HG03439 (cell line): ENCODE measurements at regions not wholly inside any gene's neighbourhood (a gene's known extent, or its start where the extent isn't known, plus 50 kb on each side); places are given as distances from the start of the nearest gene placed in this dataset.

ENCODE experiments used
- ATAC-seq: cut with Tn5 transposase; IDR thresholded peaks from one replicate; pipeline ENCODE4 v1.9.1; 2021; ENCODE audit warnings: mild to moderate bottlenecking, moderate library complexity; ENCODE audit not compliant: unreplicated experiment

- ATAC-seq, result no peak
Observed at GRCh38 chr10:118537623-118538022, 57.8 kb downstream of the PRLHR start.

DNA sequence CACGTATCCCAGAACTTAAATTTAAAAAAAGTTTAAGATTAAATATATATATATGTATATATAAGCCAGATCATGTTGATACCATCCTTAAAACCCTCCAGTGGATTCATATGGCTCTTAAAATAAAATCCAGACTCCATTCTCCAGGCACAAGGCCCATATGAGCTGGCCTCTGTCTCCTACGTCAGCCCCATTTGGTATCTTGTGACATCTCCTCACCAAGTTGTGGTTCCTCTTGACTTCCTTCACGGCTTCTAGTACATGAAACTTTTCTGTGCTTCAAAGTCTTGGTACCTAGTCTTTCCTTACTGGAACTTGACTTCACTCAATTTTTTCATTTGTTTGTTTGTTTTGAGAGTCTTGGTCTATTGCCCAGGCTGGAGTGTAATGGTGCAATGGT lies 61.3 kb downstream of the PRLHR start:
- no peak for ATAC-seq

GRCh38 chr10:118531105-118531852 lies 64.2 kb downstream of the PRLHR start:
- no peak for ATAC-seq

GRCh38 chr10:118528426-118528825 lies 67.0 kb downstream of the PRLHR start:
- ATAC-seq, result no peak

GRCh38 chr10:118523775-118524174 lies 71.7 kb downstream of the PRLHR start:
- ATAC-seq, result no peak

DNA sequence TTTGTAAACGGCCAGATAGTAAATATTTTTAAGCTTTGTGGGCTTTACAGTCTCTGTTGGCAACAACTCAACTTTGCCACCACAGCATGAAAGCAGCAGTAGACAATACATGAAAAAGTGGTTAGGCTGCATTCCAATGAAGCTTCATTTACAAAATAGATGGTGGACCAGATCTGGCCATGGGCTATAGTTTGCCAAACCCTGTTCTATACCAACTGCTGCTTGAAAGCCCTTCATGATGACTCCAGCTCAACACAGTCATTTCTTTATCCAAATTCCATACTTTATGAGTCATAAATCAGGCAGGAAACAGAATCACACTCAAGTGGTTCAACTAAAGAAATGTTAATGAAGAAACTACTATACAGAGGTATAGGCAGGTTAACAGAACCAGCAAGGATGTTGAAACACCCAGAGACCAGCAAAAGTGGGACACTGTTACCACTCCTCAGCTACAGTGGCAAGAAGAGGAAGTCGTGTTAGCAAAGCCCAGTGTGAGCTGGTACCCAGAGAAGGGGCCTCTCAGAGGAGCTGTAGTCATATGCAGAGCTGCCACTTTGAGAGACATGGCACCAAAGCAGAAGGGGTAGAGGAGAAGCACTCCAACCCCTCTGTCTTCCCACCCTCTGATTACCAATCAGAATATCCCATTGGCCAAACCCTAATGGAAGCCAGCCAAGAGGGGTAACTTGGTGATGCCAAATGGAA lies 72.5 kb downstream of the PRLHR start:
- ATAC-seq, result no peak

- no peak for ATAC-seq
Observed at GRCh38 chr10:118521415-118522117, 73.9 kb downstream of the PRLHR start.

- ATAC-seq, result no peak
Observed at GRCh38 chr10:118520116-118520742, 75.2 kb downstream of the PRLHR start.

GRCh38 chr10:118518095-118518494 lies 77.4 kb downstream of the PRLHR start:
- ATAC-seq, result no peak

DNA sequence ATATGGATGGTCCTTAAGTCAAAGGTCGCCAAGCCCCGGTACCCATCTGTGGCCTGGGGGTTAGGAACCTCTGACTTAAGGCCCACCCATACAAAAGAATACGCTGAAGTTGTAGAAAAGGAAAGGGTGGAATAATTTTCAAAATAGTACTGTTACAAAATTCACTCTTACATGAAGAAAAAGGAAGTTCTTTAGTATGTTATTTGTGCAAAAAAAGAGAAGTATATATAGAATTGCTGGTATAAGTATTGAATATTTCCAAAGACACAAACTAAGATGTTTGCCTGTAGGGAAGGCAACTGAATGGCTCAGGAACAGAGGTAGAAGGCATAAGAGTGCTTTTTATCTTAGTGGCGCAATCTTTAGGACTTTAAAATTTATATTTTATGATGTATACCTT lies 78.7 kb downstream of the PRLHR start:
- no peak for ATAC-seq

DNA sequence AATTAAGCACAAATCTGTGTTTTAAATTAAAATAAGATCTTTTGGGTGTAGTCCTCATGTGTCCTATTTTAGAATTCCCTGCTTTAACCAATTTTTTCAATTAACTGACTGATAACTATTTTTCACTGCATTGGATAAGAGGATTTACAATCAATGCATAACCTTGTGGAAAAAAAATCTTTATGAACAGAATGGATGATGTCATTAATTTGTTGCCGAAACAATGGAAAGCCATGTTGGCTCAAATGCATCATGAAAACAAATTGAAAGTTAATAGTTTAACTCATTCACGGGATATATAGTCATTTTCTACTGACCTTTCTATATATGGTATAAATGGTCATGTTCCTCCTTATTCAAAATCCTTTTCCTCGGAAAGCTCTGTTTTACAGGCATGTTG lies 82.3 kb downstream of the PRLHR start:
- ATAC-seq, result no peak

DNA sequence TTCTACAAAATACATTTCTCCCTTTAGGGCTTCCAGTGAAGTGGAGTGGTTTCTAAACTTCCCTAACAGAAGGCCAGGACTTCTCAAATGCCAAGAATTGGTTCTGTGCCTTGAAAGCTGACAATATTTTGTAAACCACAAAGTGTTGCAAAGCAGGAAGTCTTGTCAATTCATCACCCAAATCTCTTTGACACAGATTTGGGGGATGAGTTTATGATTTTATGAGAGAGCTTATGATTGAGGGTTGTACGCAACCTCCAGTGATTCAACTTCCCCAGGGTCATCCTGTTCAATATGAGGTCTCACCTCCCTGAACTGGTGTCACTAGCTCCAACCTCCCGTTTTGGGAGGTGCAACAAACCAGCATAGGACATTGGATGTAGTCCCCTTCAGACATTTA lies 83.7 kb downstream of the PRLHR start:
- ATAC-seq, result no peak

DNA sequence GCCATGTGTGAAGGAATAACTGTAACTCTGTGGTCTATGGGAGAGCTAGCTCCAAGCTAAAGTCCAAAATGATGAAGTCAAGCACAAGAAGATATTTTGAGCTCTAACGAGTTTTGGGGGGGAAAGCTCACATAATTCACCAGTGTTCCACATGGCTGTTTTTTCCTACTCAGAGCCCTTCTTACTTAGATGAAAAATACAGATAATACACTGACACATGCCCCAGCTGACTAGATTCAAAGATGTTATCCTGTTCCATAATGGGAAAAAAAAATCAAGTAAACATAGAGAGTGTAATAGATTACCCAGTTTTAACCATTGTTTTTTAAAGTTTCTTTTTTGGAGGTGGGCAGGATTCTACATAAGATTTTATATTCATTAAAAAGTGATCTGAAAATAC lies 86.6 kb downstream of the PRLHR start:
- ATAC-seq, result no peak

GRCh38 chr10:118508355-118508754 lies 87.1 kb downstream of the PRLHR start:
- no peak for ATAC-seq

DNA sequence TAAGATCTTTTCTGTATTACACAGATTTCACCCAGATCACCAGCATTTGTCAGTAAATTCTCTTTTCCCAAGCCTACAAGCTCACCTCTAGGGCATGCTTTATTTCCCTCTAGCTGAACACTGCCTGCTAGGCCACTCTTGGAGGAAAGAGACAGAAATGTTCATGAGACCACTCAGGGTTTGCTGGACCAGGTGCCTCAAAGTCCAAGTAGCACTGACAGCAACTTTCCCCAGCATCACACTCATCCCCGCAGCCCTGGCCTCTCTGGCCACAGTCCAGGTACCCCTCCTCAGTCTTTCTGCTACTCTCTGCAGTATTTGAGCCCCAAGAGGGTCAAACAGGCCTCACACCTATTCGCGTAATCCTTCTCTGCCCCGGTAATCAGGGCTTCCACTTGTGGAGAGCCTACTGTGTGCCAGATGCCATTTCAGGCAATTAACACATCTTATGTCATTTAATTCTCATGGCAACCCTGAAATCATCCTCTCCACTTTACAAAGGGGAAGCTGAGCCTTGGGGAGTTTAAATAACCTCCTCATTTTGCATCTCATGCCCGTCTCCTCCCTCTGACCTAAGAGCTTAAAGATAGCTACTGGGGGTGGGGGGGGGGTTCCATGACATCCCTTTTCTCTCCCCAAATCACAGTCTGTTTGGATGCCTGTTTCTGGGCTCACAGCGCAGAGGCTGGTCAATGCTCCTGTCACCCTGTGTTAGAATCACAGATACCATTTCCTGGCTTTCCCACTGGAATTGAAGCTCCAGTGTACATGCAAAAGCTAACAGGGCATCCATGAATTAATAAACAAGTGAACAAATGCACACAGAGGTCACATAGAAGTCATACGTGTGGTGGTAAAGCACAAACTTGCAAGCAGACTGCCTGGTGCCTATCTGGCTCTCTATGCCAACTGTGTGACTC lies 88.5 kb downstream of the PRLHR start:
- ATAC-seq, result no peak

DNA sequence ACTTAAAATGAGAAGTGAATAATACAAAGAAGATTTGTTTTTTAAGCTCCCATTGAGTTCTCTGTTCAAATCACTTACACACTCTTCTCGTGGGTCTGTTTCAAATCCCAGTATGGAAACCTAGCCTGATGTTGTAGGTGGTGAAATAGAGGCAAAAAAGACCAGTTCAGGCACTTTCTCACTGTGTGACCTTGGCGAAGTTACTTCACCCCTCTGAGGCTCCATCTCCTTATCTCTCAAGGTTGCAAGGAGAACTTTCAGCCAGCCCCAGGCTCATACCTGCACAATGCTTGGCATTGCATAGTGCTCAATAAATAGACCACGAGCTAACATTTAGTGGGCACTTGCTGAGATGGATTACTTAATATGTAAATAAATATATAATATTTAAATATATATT lies 90.1 kb downstream of the PRLHR start:
- ATAC-seq, result no peak

- no peak for ATAC-seq
Observed at GRCh38 chr10:118504467-118505205, 90.8 kb downstream of the PRLHR start.

DNA sequence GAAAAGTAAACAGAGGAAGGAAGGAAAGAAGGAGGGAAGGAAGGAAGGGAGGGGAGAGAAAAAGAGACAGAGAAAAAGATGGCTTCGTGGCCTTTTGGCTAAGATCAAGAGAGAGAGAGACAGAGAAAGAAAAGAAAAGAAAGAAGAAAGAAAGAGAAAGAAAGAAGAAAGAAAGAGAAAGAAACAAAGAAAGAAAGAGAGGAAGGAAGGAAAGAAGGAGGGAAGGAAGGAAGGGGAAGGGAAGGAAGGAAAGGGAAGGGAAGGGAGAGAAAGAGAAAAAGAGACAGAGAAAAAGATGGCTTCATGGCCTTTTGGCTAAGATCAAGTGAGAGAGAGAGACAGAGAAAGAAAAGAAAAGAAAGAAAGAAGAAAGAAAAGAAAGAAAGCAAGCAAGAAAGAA lies 91.4 kb downstream of the PRLHR start:
- ATAC-seq, result no peak

DNA sequence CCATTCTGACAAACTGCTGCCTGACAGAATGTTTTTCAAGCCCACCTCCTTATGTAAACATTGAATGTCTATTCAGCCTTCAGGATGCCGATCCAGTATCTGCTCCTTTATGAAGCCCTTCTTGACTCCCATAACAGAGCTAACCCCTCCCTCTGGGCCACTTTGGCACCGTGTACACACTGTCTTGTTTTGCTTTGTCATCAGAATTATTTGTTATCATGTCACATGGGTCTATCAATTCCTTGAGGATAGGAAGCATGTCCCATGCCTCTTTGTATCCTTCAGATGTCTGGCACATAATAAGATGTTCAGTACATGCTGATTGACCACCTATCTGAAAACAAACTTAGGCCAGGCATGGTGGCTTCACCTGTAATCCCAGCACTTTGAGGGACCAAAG lies 92.3 kb downstream of the PRLHR start:
- ATAC-seq, result no peak
